T-helper 2 cell treated with Interferon-gamma antibody and Interleukin-4, amounts not matched to agents 5 μg/mL and 100 μg/mL, for 36 hours (primary cell): ENCODE measurements at regions not wholly inside any gene's neighbourhood (a gene's known extent, or its start where the extent isn't known, plus 50 kb on each side); places are given as distances from the start of the nearest gene placed in this dataset.

Experiments used
- DNase-seq: peaks from one replicate; pipeline ENCODE4 v3.0.0; 2021; ENCODE audit warnings: low spot score
- H3K27ac Mint-ChIP-seq: one replicate; pipeline ENCODE4 v1.8.0; 2021; ENCODE audit warnings: mild to moderate bottlenecking, mixed read lengths
- H3K27me3 Mint-ChIP-seq: one replicate; pipeline ENCODE4 v1.8.0; 2021; ENCODE audit warnings: low read depth, mixed read lengths
- H3K36me3 Mint-ChIP-seq: one replicate; pipeline ENCODE4 v1.8.0; 2021; ENCODE audit warnings: low read depth, mixed read lengths
- H3K4me1 Mint-ChIP-seq: one replicate; pipeline ENCODE4 v1.8.0; 2021; ENCODE audit warnings: low read depth, mixed read lengths
- H3K4me3 Mint-ChIP-seq: one replicate; pipeline ENCODE4 v1.8.0; 2022; ENCODE audit warnings: mild to moderate bottlenecking, moderate library complexity, mixed read lengths
- H3K9me3 Mint-ChIP-seq: one replicate; pipeline ENCODE4 v1.8.0; 2021; ENCODE audit warnings: mixed read lengths

- H3K27me3 Mint-ChIP-seq: no peaks in the 10 kb centered on the region
- no peak overlapping the region for H3K27ac Mint-ChIP-seq
- H3K9me3 Mint-ChIP-seq: no peaks in the 10 kb centered on the region
- H3K4me1 Mint-ChIP-seq: no peaks in the 10 kb centered on the region
- no peak for DNase-seq
- H3K4me3 Mint-ChIP-seq: no peak overlapping the region
- no peaks in the 10 kb centered on the region for H3K36me3 Mint-ChIP-seq
Measured at GRCh38 chr11:92717240-92717639, 252.2 kb upstream of the MTNR1B start.

- Mint-ChIP-seq H3K9me3 (no peaks in the 10 kb centered on the region), H3K27me3 (no peaks in the 10 kb centered on the region), H3K4me1 (no peaks in the 10 kb centered on the region), H3K4me3 (no peak overlapping the region), H3K27ac (no peak overlapping the region), H3K36me3 (no peaks in the 10 kb centered on the region)
- no peak for DNase-seq
Measured at GRCh38 chr11:92720385-92720784, 249.1 kb upstream of the MTNR1B start.

GRCh38 chr11:92725352-92725751, 244.1 kb upstream of the MTNR1B start:
- Mint-ChIP-seq H3K9me3 (no peaks in the 10 kb centered on the region), H3K27me3 (no peaks in the 10 kb centered on the region), H3K4me1 (no peaks in the 10 kb centered on the region), H3K36me3 (no peaks in the 10 kb centered on the region), H3K4me3 (no peak overlapping the region), H3K27ac (no peak overlapping the region)
- no peak for DNase-seq

GRCh38 chr11:92727123-92727522, 242.3 kb upstream of the MTNR1B start:
- Mint-ChIP-seq H3K9me3 (no peaks in the 10 kb centered on the region), H3K36me3 (no peaks in the 10 kb centered on the region), H3K4me1 (no peaks in the 10 kb centered on the region), H3K27ac (no peak overlapping the region), H3K4me3 (no peak overlapping the region), H3K27me3 (no peaks in the 10 kb centered on the region)
- no peak for DNase-seq

- Mint-ChIP-seq H3K36me3 (no peaks in the 10 kb centered on the region), H3K27ac (no peak overlapping the region), H3K27me3 (no peaks in the 10 kb centered on the region), H3K9me3 (no peaks in the 10 kb centered on the region), H3K4me1 (no peaks in the 10 kb centered on the region), H3K4me3 (no peak overlapping the region)
- no peak for DNase-seq
Measured at GRCh38 chr11:92727769-92728168, 241.7 kb upstream of the MTNR1B start.

GRCh38 chr11:92728628-92729027, 240.8 kb upstream of the MTNR1B start:
- H3K4me3 Mint-ChIP-seq: no peak overlapping the region
- H3K27me3 Mint-ChIP-seq: no peaks in the 10 kb centered on the region
- no peak overlapping the region for H3K27ac Mint-ChIP-seq
- no peak for DNase-seq
- H3K36me3 Mint-ChIP-seq: no peaks in the 10 kb centered on the region
- no peaks in the 10 kb centered on the region for H3K9me3 Mint-ChIP-seq
- H3K4me1 Mint-ChIP-seq: no peaks in the 10 kb centered on the region

- H3K4me1 Mint-ChIP-seq: no peaks in the 10 kb centered on the region
- no peak overlapping the region for H3K4me3 Mint-ChIP-seq
- H3K36me3 Mint-ChIP-seq: no peaks in the 10 kb centered on the region
- no peaks in the 10 kb centered on the region for H3K27me3 Mint-ChIP-seq
- no peaks in the 10 kb centered on the region for H3K9me3 Mint-ChIP-seq
- no peak for DNase-seq
- no peak overlapping the region for H3K27ac Mint-ChIP-seq
Measured at GRCh38 chr11:92735039-92735438, 234.4 kb upstream of the MTNR1B start.

GRCh38 chr11:92738276-92738675, 231.2 kb upstream of the MTNR1B start:
- no peaks in the 10 kb centered on the region for H3K27me3 Mint-ChIP-seq
- H3K36me3 Mint-ChIP-seq: no peaks in the 10 kb centered on the region
- H3K9me3 Mint-ChIP-seq: no peaks in the 10 kb centered on the region
- DNase-seq: no peak
- no peak overlapping the region for H3K4me3 Mint-ChIP-seq
- no peaks in the 10 kb centered on the region for H3K4me1 Mint-ChIP-seq
- H3K27ac Mint-ChIP-seq: no peak overlapping the region

- Mint-ChIP-seq H3K4me3 (no peak overlapping the region), H3K9me3 (no peaks in the 10 kb centered on the region), H3K36me3 (no peaks in the 10 kb centered on the region), H3K27me3 (no peaks in the 10 kb centered on the region), H3K4me1 (no peaks in the 10 kb centered on the region), H3K27ac (no peak overlapping the region)
- DNase-seq: no peak
Measured at GRCh38 chr11:92739041-92739440, 230.4 kb upstream of the MTNR1B start.

GRCh38 chr11:92739491-92739890, 230.0 kb upstream of the MTNR1B start:
- H3K4me3 Mint-ChIP-seq: no peak overlapping the region
- no peaks in the 10 kb centered on the region for H3K9me3 Mint-ChIP-seq
- H3K27me3 Mint-ChIP-seq: no peaks in the 10 kb centered on the region
- H3K36me3 Mint-ChIP-seq: no peaks in the 10 kb centered on the region
- no peaks in the 10 kb centered on the region for H3K4me1 Mint-ChIP-seq
- no peak overlapping the region for H3K27ac Mint-ChIP-seq
- DNase-seq: no peak

GRCh38 chr11:92740276-92740675, 229.2 kb upstream of the MTNR1B start:
- Mint-ChIP-seq H3K4me3 (no peak overlapping the region), H3K4me1 (no peaks in the 10 kb centered on the region), H3K9me3 (no peaks in the 10 kb centered on the region), H3K36me3 (no peaks in the 10 kb centered on the region), H3K27ac (no peak overlapping the region), H3K27me3 (no peaks in the 10 kb centered on the region)
- no peak for DNase-seq

GRCh38 chr11:92744929-92745585, 224.4 kb upstream of the MTNR1B start:
- Mint-ChIP-seq H3K9me3 (no peaks in the 10 kb centered on the region), H3K4me1 (no peaks in the 10 kb centered on the region), H3K36me3 (no peaks in the 10 kb centered on the region), H3K27me3 (no peaks in the 10 kb centered on the region), H3K4me3 (no peak overlapping the region), H3K27ac (no peak overlapping the region)
- DNase-seq: no peak

GRCh38 chr11:92750794-92751193, 218.7 kb upstream of the MTNR1B start:
- Mint-ChIP-seq H3K27me3 (no peaks in the 10 kb centered on the region), H3K27ac (no peak overlapping the region), H3K36me3 (no peaks in the 10 kb centered on the region), H3K4me3 (no peak overlapping the region), H3K4me1 (no peaks in the 10 kb centered on the region), H3K9me3 (no peaks in the 10 kb centered on the region)
- no peak for DNase-seq

GRCh38 chr11:92751594-92751993, 217.9 kb upstream of the MTNR1B start:
- H3K36me3 Mint-ChIP-seq: no peaks in the 10 kb centered on the region
- H3K4me1 Mint-ChIP-seq: no peaks in the 10 kb centered on the region

GRCh38 chr11:92752122-92752521, 217.3 kb upstream of the MTNR1B start:
- Mint-ChIP-seq H3K4me1 (no peaks in the 10 kb centered on the region), H3K36me3 (no peaks in the 10 kb centered on the region), H3K9me3 (no peaks in the 10 kb centered on the region), H3K4me3 (no peak overlapping the region), H3K27ac (no peak overlapping the region), H3K27me3 (no peaks in the 10 kb centered on the region)
- no peak for DNase-seq

More at GRCh38 chr11:92751594-92751993, 217.9 kb upstream of the MTNR1B start:
- Mint-ChIP-seq H3K27ac (no peak overlapping the region), H3K9me3 (no peaks in the 10 kb centered on the region), H3K4me3 (no peak overlapping the region), H3K27me3 (no peaks in the 10 kb centered on the region)
- DNase-seq: no peak
